ENCODE measurements at regions not wholly inside any gene's neighbourhood (a gene's known extent, or its start where the extent isn't known, plus 50 kb on each side); places are given as distances from the start of the nearest gene placed in this dataset.

DNA sequence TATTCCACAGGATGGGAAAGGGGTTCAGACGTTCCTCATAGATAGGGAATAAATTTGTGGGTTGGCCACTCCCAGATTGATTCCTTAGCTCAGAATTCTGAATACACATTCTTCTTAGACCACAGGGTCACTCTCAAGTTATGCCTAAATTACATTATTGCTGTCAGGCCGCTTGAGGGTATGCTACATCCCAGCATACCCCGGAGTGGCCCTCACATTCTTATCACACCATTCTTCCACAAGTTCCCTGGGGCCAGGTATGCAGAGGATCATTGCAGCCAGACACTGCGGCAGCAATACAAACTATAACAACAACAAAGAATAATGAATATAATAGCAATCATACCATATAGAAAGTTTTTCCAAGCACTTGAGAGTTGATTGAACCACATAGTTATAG lies 237.9 kb upstream of the SOX4 start:
- no peak for DNase-seq
- no peak overlapping the region for H3K27ac ChIP-seq
- H3K4me3 ChIP-seq (ENCODE audit: low read depth, low read length): no peak overlapping the region
- TF ChIP-seq, protein P1, sequence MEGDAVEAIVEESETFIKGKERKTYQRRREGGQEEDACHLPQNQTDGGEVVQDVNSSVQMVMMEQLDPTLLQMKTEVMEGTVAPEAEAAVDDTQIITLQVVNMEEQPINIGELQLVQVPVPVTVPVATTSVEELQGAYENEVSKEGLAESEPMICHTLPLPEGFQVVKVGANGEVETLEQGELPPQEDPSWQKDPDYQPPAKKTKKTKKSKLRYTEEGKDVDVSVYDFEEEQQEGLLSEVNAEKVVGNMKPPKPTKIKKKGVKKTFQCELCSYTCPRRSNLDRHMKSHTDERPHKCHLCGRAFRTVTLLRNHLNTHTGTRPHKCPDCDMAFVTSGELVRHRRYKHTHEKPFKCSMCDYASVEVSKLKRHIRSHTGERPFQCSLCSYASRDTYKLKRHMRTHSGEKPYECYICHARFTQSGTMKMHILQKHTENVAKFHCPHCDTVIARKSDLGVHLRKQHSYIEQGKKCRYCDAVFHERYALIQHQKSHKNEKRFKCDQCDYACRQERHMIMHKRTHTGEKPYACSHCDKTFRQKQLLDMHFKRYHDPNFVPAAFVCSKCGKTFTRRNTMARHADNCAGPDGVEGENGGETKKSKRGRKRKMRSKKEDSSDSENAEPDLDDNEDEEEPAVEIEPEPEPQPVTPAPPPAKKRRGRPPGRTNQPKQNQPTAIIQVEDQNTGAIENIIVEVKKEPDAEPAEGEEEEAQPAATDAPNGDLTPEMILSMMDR (IDR thresholded peaks at IDR 0.05; ENCODE audit: low read depth, low read length): no peak
- H3K36me3 ChIP-seq: no peaks in the 10 kb centered on the region
- H3K9me3 ChIP-seq (ENCODE audit: severe bottlenecking): no peaks in the 10 kb centered on the region
- no peaks in the 10 kb centered on the region for H3K27me3 ChIP-seq (ENCODE audit: insufficient read depth, low read depth, severe bottlenecking)

DNA sequence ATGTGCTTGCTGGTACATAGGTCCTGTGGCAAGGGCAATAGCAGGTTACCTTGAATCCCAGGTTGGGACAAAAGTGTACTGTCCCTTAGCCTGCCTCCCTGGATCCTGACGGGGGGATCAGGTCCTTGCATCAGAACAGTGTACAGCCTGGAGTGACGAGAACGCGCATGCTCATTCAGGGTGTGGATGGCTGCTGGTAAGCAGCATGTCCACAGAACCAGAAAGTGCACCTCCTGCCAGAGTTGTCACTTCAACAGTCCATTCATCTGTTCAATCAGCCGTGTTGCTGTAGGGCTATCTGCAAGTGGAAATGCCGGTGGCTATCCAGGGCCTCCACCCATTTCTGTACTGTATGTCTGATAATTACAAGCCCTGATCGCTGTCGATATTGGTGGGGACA lies 236.3 kb upstream of the SOX4 start:
- TF ChIP-seq, protein P1 (IDR thresholded peaks at IDR 0.05; ENCODE audit: low read depth, low read length): no peak
- no peak overlapping the region for H3K4me3 ChIP-seq (ENCODE audit: low read depth, low read length)
- DNase-seq: peak; percentile 4
- H3K27ac ChIP-seq: no peak overlapping the region
- H3K27me3 ChIP-seq (ENCODE audit: insufficient read depth, low read depth, severe bottlenecking): no peaks in the 10 kb centered on the region
- no peaks in the 10 kb centered on the region for H3K9me3 ChIP-seq (ENCODE audit: severe bottlenecking)
- H3K36me3 ChIP-seq: no peaks in the 10 kb centered on the region

DNA sequence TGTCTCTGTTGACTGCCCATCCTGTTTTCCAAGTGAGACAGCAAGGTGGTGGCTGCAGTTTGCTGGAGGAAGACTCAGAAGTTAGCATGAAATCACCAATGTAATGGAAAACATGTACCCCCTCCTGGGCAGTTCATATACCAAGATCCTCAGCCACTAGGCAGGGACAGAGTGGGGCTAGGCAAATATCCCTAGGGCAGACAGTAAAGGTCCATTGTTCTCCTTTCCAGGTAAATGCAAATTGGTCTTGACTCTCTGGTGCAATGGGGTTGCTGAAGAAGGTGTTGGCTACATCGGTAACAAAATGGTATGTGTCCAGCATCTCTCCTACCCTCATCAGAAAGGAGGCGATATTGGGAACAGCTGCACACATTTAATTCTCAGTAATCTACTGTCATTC lies 233.6 kb upstream of the SOX4 start:
- H3K27me3 ChIP-seq (ENCODE audit: insufficient read depth, low read depth, severe bottlenecking): no peaks in the 10 kb centered on the region
- no peak for DNase-seq

DNA sequence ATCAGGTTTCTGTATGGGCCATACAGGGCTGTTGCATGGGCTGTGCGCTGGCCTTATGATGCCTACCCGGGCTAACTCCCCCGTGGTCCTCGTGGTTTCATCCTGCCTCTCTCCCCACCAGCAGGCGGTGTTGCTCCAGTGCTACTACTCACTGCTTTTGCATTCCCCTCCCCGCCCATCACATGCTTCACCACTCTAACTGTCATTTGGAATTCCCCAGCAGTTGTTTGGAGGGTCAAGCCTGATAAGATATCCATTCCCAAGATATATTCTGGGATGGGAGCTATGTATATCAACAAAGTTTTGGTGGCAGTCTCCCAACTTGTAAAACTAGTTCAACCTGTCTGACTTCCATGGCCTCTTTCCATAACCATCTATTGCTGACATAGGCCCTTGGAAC lies 233.2 kb upstream of the SOX4 start:
- Histone ChIP-seq H3K27ac (no peak overlapping the region), H3K36me3 (no peaks in the 10 kb centered on the region), H3K4me3 (ENCODE audit: low read depth, low read length) (no peak overlapping the region), H3K27me3 (ENCODE audit: insufficient read depth, low read depth, severe bottlenecking) (no peaks in the 10 kb centered on the region), H3K9me3 (ENCODE audit: severe bottlenecking) (no peaks in the 10 kb centered on the region)
- peak; percentile 15 for DNase-seq
- TF ChIP-seq, protein P1 (IDR thresholded peaks at IDR 0.05; ENCODE audit: low read depth, low read length): no peak

More for the DNA sequence above, 233.6 kb upstream of the SOX4 start:
- TF ChIP-seq, protein P1 (IDR thresholded peaks at IDR 0.05; ENCODE audit: low read depth, low read length): no peak
- Histone ChIP-seq H3K9me3 (ENCODE audit: severe bottlenecking) (no peaks in the 10 kb centered on the region), H3K27ac (no peak overlapping the region), H3K4me3 (ENCODE audit: low read depth, low read length) (no peak overlapping the region), H3K36me3 (no peaks in the 10 kb centered on the region)

DNA sequence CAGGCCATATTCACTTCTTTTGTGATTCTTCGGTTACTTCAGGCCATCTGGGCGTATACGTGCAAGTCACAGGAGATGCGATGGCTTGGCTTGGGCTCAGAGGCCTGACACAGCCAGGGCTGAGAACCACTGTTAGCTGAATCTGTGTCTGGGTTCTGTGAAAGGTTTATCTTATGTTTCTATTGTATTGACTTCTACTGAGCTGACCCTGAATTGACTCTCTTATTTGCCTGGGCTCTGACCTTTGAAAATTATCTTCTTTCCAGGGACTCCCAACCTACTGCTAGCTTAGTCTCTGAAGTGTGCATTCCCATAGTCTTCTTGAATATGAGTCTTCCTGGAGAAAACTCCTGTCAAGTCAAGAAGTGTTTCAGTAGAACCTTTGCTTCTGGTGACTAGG lies 226.4 kb upstream of the SOX4 start:
- no peak overlapping the region for H3K27ac ChIP-seq
- no peak for DNase-seq
- H3K9me3 ChIP-seq (ENCODE audit: severe bottlenecking): no peaks in the 10 kb centered on the region
- TF ChIP-seq, protein P1 (IDR thresholded peaks at IDR 0.05; ENCODE audit: low read depth, low read length): no peak
- H3K27me3 ChIP-seq (ENCODE audit: insufficient read depth, low read depth, severe bottlenecking): no peaks in the 10 kb centered on the region
- H3K36me3 ChIP-seq: no peaks in the 10 kb centered on the region
- H3K4me3 ChIP-seq (ENCODE audit: low read depth, low read length): no peak overlapping the region

- no peak for DNase-seq
- no peaks in the 10 kb centered on the region for H3K36me3 ChIP-seq
- no peak overlapping the region for H3K27ac ChIP-seq
- H3K9me3 ChIP-seq (ENCODE audit: severe bottlenecking): no peaks in the 10 kb centered on the region
- H3K4me3 ChIP-seq (ENCODE audit: low read depth, low read length): no peak overlapping the region
- TF ChIP-seq, protein P1 (IDR thresholded peaks at IDR 0.05; ENCODE audit: low read depth, low read length): no peak
- H3K27me3 ChIP-seq (ENCODE audit: insufficient read depth, low read depth, severe bottlenecking): no peaks in the 10 kb centered on the region
These were observed 225.8 kb upstream of the SOX4 start for GRCh38 chr6:21367649-21368154.

Measured in WERI-Rb-1 (cell line).